HEK293 (cell line): ENCODE measurements at regions not wholly inside any gene's neighbourhood (a gene's known extent, or its start where the extent isn't known, plus 50 kb on each side); places are given as distances from the start of the nearest gene placed in this dataset.

Experiments
- CTCF ChIA-PET: fragments of 350-600 bp; formaldehyde crosslinking; extraction: SDS; loops from one replicate; lab custom pipeline; 2021; ENCODE audit warnings: antibody characterized with exemption; lab: Yijun Ruan, JAX
- POLR2A ChIA-PET: fragments of 300-600 bp; formaldehyde crosslinking; extraction: SDS; loops from one replicate; lab custom pipeline; 2020; ENCODE audit warnings: antibody characterized with exemption, inconsistent platforms; lab: Yijun Ruan, JAX
- H3K27ac ChIP-seq: fragments of 200-500 bp; sonication (Bioruptor generic); 2 replicates; pipeline ENCODE4 v1.5.1; 2014; ENCODE audit warnings: low read depth, low read length, control low read depth, inconsistent platforms; ENCODE audit errors: extremely low read depth
- H3K36me3 ChIP-seq, 2 experiments: fragments of 200-500 bp in 1 of 2; sonication (Bioruptor generic) in 1 of 2; 1 replicate in 1 of 2; 2 replicates in 1 of 2; pipeline ENCODE4 v1.5.1; 2014 to 2017; ENCODE audit warnings: inconsistent platforms in 2 of 2, low read length in 2 of 2; ENCODE audit not compliant: control insufficient read depth in 2 of 2, insufficient read depth in 1 of 2
- H3K4me1 ChIP-seq: fragments of 200-500 bp; sonication (Bioruptor generic); 2 replicates; pipeline ENCODE4 v1.5.1; 2014; ENCODE audit warnings: mild to moderate bottlenecking, low read length, inconsistent platforms; ENCODE audit not compliant: control insufficient read depth, insufficient read depth
- H3K4me3 ChIP-seq: 2 replicates; pipeline ENCODE4 v1.5.1; 2011; ENCODE audit warnings: low read depth, mild to moderate bottlenecking, control low read depth, low read length, moderate library complexity
- H3K9me3 ChIP-seq: fragments of 200-500 bp; sonication (Bioruptor generic); 2 replicates; pipeline ENCODE4 v1.5.1; 2014; ENCODE audit warnings: low read depth, low read length, inconsistent platforms; ENCODE audit not compliant: control insufficient read depth, insufficient read depth
- EGR2 ChIP-seq: fragments of 450-650 bp; formaldehyde crosslinking; IDR thresholded peaks from 2 replicates; pipeline ENCODE4 v1.5.1; 2016; ENCODE audit warnings: low read depth, missing biosample characterization, missing genetic modification characterization
- GLI4 ChIP-seq: fragments of 450-650 bp; formaldehyde crosslinking; IDR thresholded peaks from 2 replicates; pipeline ENCODE4 v1.5.1; 2016; ENCODE audit warnings: missing biosample characterization, missing genetic modification characterization
- KLF7 ChIP-seq: fragments of 450-650 bp; formaldehyde crosslinking; IDR thresholded peaks from 2 replicates; pipeline ENCODE4 v1.5.1; 2016; ENCODE audit warnings: missing biosample characterization, missing genetic modification characterization, borderline replicate concordance
- OVOL3 ChIP-seq: fragments of 450-650 bp; formaldehyde crosslinking; IDR thresholded peaks from 2 replicates; pipeline ENCODE4 v1.5.1; 2016; ENCODE audit warnings: missing biosample characterization, missing genetic modification characterization
- SCRT1 ChIP-seq: fragments of 450-650 bp; formaldehyde crosslinking; IDR thresholded peaks from 2 replicates; pipeline ENCODE4 v1.5.1; 2016; ENCODE audit warnings: missing biosample characterization, missing genetic modification characterization, borderline replicate concordance
- SCRT2 ChIP-seq: fragments of 450-650 bp; formaldehyde crosslinking; IDR thresholded peaks from 2 replicates; pipeline ENCODE4 v1.5.1; 2016; ENCODE audit warnings: missing biosample characterization, missing genetic modification characterization
- ZFP3 ChIP-seq: fragments of 450-650 bp; formaldehyde crosslinking; IDR thresholded peaks from 2 replicates; pipeline ENCODE4 v1.5.1; 2016; ENCODE audit warnings: low read depth, missing biosample characterization, missing genetic modification characterization
- ZIC2 ChIP-seq: fragments of 450-650 bp; formaldehyde crosslinking; IDR thresholded peaks from 2 replicates; pipeline ENCODE4 v1.5.1; 2016; ENCODE audit warnings: missing biosample characterization, missing genetic modification characterization
- ZNF132 ChIP-seq: fragments of 450-650 bp; formaldehyde crosslinking; IDR thresholded peaks from 2 replicates; pipeline ENCODE4 v1.5.1; 2017; ENCODE audit warnings: missing biosample characterization, missing genetic modification characterization, borderline replicate concordance
- ZNF146 ChIP-seq: fragments of 450-650 bp; formaldehyde crosslinking; IDR thresholded peaks from 2 replicates; pipeline ENCODE4 v1.5.1; 2016; ENCODE audit warnings: missing biosample characterization, missing genetic modification characterization
- ZNF157 ChIP-seq: fragments of 450-650 bp; formaldehyde crosslinking; IDR thresholded peaks from 2 replicates; pipeline ENCODE4 v1.5.1; 2016; ENCODE audit warnings: missing biosample characterization, missing genetic modification characterization
- ZNF16 ChIP-seq: fragments of 450-650 bp; formaldehyde crosslinking; IDR thresholded peaks from 2 replicates; pipeline ENCODE4 v1.5.1; 2016; ENCODE audit warnings: low read depth, missing biosample characterization, missing genetic modification characterization
- ZNF18 ChIP-seq: fragments of 450-650 bp; formaldehyde crosslinking; IDR thresholded peaks from 2 replicates; pipeline ENCODE4 v1.5.1; 2016; ENCODE audit warnings: missing biosample characterization, missing genetic modification characterization
- ZNF362 ChIP-seq: fragments of 450-650 bp; formaldehyde crosslinking; IDR thresholded peaks from 2 replicates; pipeline ENCODE4 v1.5.1; 2016; ENCODE audit warnings: missing biosample characterization, missing genetic modification characterization
- ZNF391 ChIP-seq: fragments of 450-650 bp; formaldehyde crosslinking; IDR thresholded peaks from 2 replicates; pipeline ENCODE4 v1.5.1; 2016; ENCODE audit warnings: low read depth, missing biosample characterization, missing genetic modification characterization, borderline replicate concordance
- ZNF501 ChIP-seq: fragments of 450-650 bp; formaldehyde crosslinking; IDR thresholded peaks from 2 replicates; pipeline ENCODE4 v1.5.1; 2016; ENCODE audit warnings: missing biosample characterization, missing genetic modification characterization
- ZNF571 ChIP-seq: fragments of 450-650 bp; formaldehyde crosslinking; IDR thresholded peaks from 2 replicates; pipeline ENCODE4 v1.5.0; 2017; ENCODE audit warnings: missing biosample characterization, missing genetic modification characterization
- ZNF596 ChIP-seq: fragments of 450-650 bp; IDR thresholded peaks from 2 replicates; pipeline ENCODE4 v1.5.0; 2018; ENCODE audit warnings: missing biosample characterization, mild to moderate bottlenecking, missing genetic modification characterization, moderate library complexity
- ZNF677 ChIP-seq: fragments of 450-650 bp; IDR thresholded peaks from 2 replicates; pipeline ENCODE4 v1.5.0; 2018; ENCODE audit warnings: missing biosample characterization, mild to moderate bottlenecking, missing genetic modification characterization, moderate library complexity
- ZNF792 ChIP-seq: fragments of 450-650 bp; formaldehyde crosslinking; IDR thresholded peaks from 2 replicates; pipeline ENCODE4 v1.5.1; 2016; ENCODE audit warnings: missing biosample characterization, missing genetic modification characterization

- H3K36me3 ChIP-seq, result no peaks in the 10 kb centered on the region
- ChIA-PET POLR2A (no interaction called here), CTCF (interaction anchor here (0.6 to 1.1 kb wide), 2 partner anchors 9 to 28 kb away, joined by 3 read pairs; no protein-coding TSS in a partner anchor)
- no peaks in the 10 kb centered on the region for H3K4me1 ChIP-seq
- H3K27ac ChIP-seq, result no peak overlapping the region
- H3K4me3 ChIP-seq, result no peak overlapping the region
- no peaks in the 10 kb centered on the region for H3K9me3 ChIP-seq
- TF ChIP-seq ZIC2 (peak; percentile 32; the same call in 1 of the 2 replicates), EGR2 (peak; percentile 12; the same call in 1 of the 2 replicates), ZNF596 (tag by site-specific recombination) (no peak)
These were observed 254.9 kb downstream of the RHOU start for GRCh38 chr1:228989992-228990827.

GRCh38 chr1:228990906-228991569 is 255.8 kb downstream of the RHOU start:
- Histone ChIP-seq H3K36me3 (no peaks in the 10 kb centered on the region), H3K9me3 (no peaks in the 10 kb centered on the region), H3K4me3 (no peak overlapping the region), H3K27ac (no peak overlapping the region), H3K4me1 (no peaks in the 10 kb centered on the region)
- TF ChIP-seq ZNF571 (tag by site-specific recombination) (no peak), ZNF132 (no peak), OVOL3 (tag by site-specific recombination) (no peak), ZNF157 (tag by site-specific recombination) (no peak), SCRT2 (tag by site-specific recombination) (no peak), ZNF792 (tag by site-specific recombination) (no peak), GLI4 (tag by site-specific recombination) (no peak), KLF7 (tag by site-specific recombination) (no peak), ZFP3 (tag by site-specific recombination) (no peak), SCRT1 (tag by site-specific recombination) (no peak), ZNF16 (tag by site-specific recombination) (no peak), ZNF18 (tag by site-specific recombination) (no peak)
- ChIA-PET POLR2A (no interaction called here), CTCF (interaction anchor here (1.1 kb wide), 1 partner anchor 10 kb away, joined by 3 read pairs; no protein-coding TSS in a partner anchor)

GRCh38 chr1:228992044-228992443 is 256.8 kb downstream of the RHOU start:
- Histone ChIP-seq H3K27ac (no peak overlapping the region), H3K9me3 (no peaks in the 10 kb centered on the region), H3K4me1 (no peaks in the 10 kb centered on the region; the same call in 1 of the 2 replicates), H3K36me3 (no peaks in the 10 kb centered on the region), H3K4me3 (no peak overlapping the region)
- TF ChIP-seq ZNF391 (tag by site-specific recombination) (no peak), GLI4 (tag by site-specific recombination) (no peak), ZNF146 (no peak), ZNF501 (tag by site-specific recombination) (no peak), ZNF362 (tag by site-specific recombination) (no peak), ZNF677 (peak; percentile 97)
- ChIA-PET POLR2A (no interaction called here), CTCF (no interaction called here)
